GM12878 (cell line): ENCODE measurements at regions not wholly inside any gene's neighbourhood (a gene's known extent, or its start where the extent isn't known, plus 50 kb on each side); places are given as distances from the start of the nearest gene placed in this dataset.

ENCODE experiments used
- ATAC-seq: fragments of 200-7000 bp; cut with Tn5 transposase; 3 replicates; pipeline ENCODE4 v1.9.1; 2020; ENCODE audit warnings: mild to moderate bottlenecking, moderate library complexity
- BruUV-seq: library from RNA; stranded (reverse); fragments of 400-500 nt; replicated peaks from 2 replicates; lab custom pipeline; 2021; lab: Mats Ljungman, UMichigan
- CTCF ChIA-PET: fragments of 300-600 bp; sonication (Branson Sonifier 250); formaldehyde crosslinking; extraction: SDS; loops from one replicate; lab custom pipeline; 2021; ENCODE audit warnings: inconsistent platforms; lab: Yijun Ruan, JAX
- POLR2A ChIA-PET: fragments of 350-600 bp; formaldehyde crosslinking; extraction: SDS; loops from one replicate; lab custom pipeline; 2021; ENCODE audit warnings: inconsistent platforms; lab: Charles Lee
- RAD21 ChIA-PET: fragments of 300-600 bp; sonication (Branson Sonifier 250); formaldehyde crosslinking; loops from one replicate; lab custom pipeline; 2023; ENCODE audit warnings: antibody characterized with exemption; ENCODE audit not compliant: unreplicated experiment; lab: Charles Lee
- SMC1A ChIA-PET: fragments of 300-600 bp; sonication (Branson Sonifier 250); formaldehyde crosslinking; loops from one replicate; lab custom pipeline; 2023; ENCODE audit not compliant: unreplicated experiment, uncharacterized antibody; lab: Charles Lee
- DNase-seq: peaks from one replicate; pipeline ENCODE4 v3.0.0-alpha.2; 2011; ENCODE audit warnings: low read depth, low spot score
- FAIRE-seq: peaks from 3 replicates; lab custom pipeline; 2011; peaks lifted over from hg19 to GRCh38; lab: Jason Lieb, UNC
- H2AFZ ChIP-seq: 2 replicates; pipeline ENCODE4 v1.6.0; 2011; ENCODE audit warnings: low read depth, low read length, control low read depth; ENCODE audit not compliant: control insufficient read depth
- H3K27ac ChIP-seq: 2 replicates; pipeline ENCODE4 v1.5.1; 2011; ENCODE audit warnings: control low read depth; ENCODE audit not compliant: control insufficient read depth, insufficient read depth
- H3K27me3 ChIP-seq, 2 experiments: replicated peaks in 1 of 2; 2 replicates each; pipeline versions ENCODE4 v1.6.0 to v1.6.1; 2011; ENCODE audit warnings: low read length in 1 of 2; ENCODE audit not compliant: control insufficient read depth in 2 of 2, insufficient read depth in 2 of 2
- H3K36me3 ChIP-seq, 2 experiments: 2 replicates each; pipeline ENCODE4 v1.5.1; 2011; ENCODE audit warnings: low read length in 1 of 2; ENCODE audit not compliant: control insufficient read depth in 2 of 2, insufficient read depth in 2 of 2
- H3K4me1 ChIP-seq: 2 replicates; pipeline ENCODE4 v1.6.1; 2011; ENCODE audit warnings: mild to moderate bottlenecking, low read length, moderate library complexity, mixed read lengths; ENCODE audit not compliant: control insufficient read depth, insufficient read depth
- H3K4me2 ChIP-seq: 2 replicates; pipeline ENCODE4 v1.6.0; 2011; ENCODE audit warnings: control low read depth; ENCODE audit not compliant: control insufficient read depth, insufficient read depth
- H3K4me3 ChIP-seq: fragments of 200-600 bp; sonication (generic); 2 replicates; pipeline ENCODE4 v1.5.1; 2016
- H3K79me2 ChIP-seq: 2 replicates; pipeline ENCODE4 v1.6.0; 2011; ENCODE audit warnings: low read length; ENCODE audit not compliant: control insufficient read depth, insufficient read depth
- H3K9ac ChIP-seq: 2 replicates; pipeline ENCODE4 v1.8.0; 2011; ENCODE audit warnings: low read length, control low read depth, mixed read lengths; ENCODE audit not compliant: control insufficient read depth, insufficient read depth
- H3K9me3 ChIP-seq: replicated peaks from 3 replicates; pipeline ENCODE4 v1.5.1; 2011; ENCODE audit warnings: mild to moderate bottlenecking, low read length; ENCODE audit not compliant: control insufficient read depth, insufficient read depth
- H4K20me1 ChIP-seq: 2 replicates; pipeline ENCODE4 v1.6.0; 2011; ENCODE audit not compliant: control insufficient read depth, insufficient read depth
- E2F4 ChIP-seq: IDR thresholded peaks from 2 replicates; pipeline ENCODE4 v1.6.1; 2012; ENCODE audit warnings: low read depth, low read length, improper control_type of control experiment
- KAT2A ChIP-seq: conservative IDR thresholded peaks from 2 replicates; pipeline ENCODE4 v1.6.1; 2011; ENCODE audit warnings: low read depth, low read length; ENCODE audit not compliant: control insufficient read depth
- NKRF ChIP-seq: fragments of 450-650 bp; conservative IDR thresholded peaks from 2 replicates; pipeline ENCODE4 v1.6.1; 2017; ENCODE audit warnings: mild to moderate bottlenecking, moderate library complexity
- SMAD5 ChIP-seq: IDR thresholded peaks from 2 replicates; pipeline ENCODE4 v1.6.1; 2016; ENCODE audit warnings: antibody characterized with exemption, low read depth
- TCF12 ChIP-seq: IDR thresholded peaks from 2 replicates; pipeline ENCODE4 v1.6.1; 2011; ENCODE audit warnings: low read depth, mild to moderate bottlenecking, low read length
- WGBS: methylation state at CpG from one replicate; pipeline ENCODE4 v1.1.6; 2016; ENCODE audit warnings: low lambda C conversion rate; ENCODE audit not compliant: insufficient replicate concordance, insufficient coverage; ENCODE audit errors: missing lambda C conversion rate; 5-methylcytosine and 5-hydroxymethylcytosine counted together
- in situ Hi-C: fragments of 300-500 bp; cut with MboI; formaldehyde crosslinking; loops from 9 replicates; pipeline ENCODE4 v1.14.3; 2018; ENCODE audit warnings: mixed read lengths
- intact Hi-C: fragments of 100-400 bp; cut with micrococcal nuclease; formaldehyde crosslinking; loops from one replicate; pipeline ENCODE4 v1.14.2; 2022; ENCODE audit not compliant: unreplicated experiment
- TF ChIP-seq, protein P1 (sequence below): IDR thresholded peaks from 2 replicates; pipeline ENCODE4 v1.6.1; 2011; ENCODE audit warnings: borderline replicate concordance, low read depth, mild to moderate bottlenecking, moderate library complexity, low read length; ENCODE audit not compliant: insufficient read depth, poor library complexity, severe bottlenecking

- 30% methylated on average over 4 of the region's 4 CpGs for WGBS
- in situ Hi-C loops (no loop called here), intact Hi-C loops (no loop called here)
- SMC1A ChIA-PET, result no interaction called here
- no peak for FAIRE-seq
- BruUV-seq, result no TSS peak
- Histone ChIP-seq H3K27ac (no peak overlapping the region), H3K4me1 (no peaks in the 10 kb centered on the region), H4K20me1 (no peaks in the 10 kb centered on the region), H3K36me3 (no peaks in the 10 kb centered on the region), H2AFZ (no peak overlapping the region), H3K79me2 (no peaks in the 10 kb centered on the region), H3K4me3 (no peak overlapping the region), H3K9me3 (no peaks in the 10 kb centered on the region; the same call in 2 of the 3 replicates), H3K9ac (no peak overlapping the region), H3K27me3 (no peaks in the 10 kb centered on the region; a peak in 1 of 4 replicates), H3K4me2 (no peak overlapping the region)
- RAD21 ChIA-PET, result no interaction called here
- POLR2A ChIA-PET, result no interaction called here
- DNase-seq, result no peak
- CTCF ChIA-PET, result no interaction called here
- no peak for TF ChIP-seq TCF12
- no peak for TF ChIP-seq KAT2A
- TF ChIP-seq NKRF, result no peak
- TF ChIP-seq E2F4, result no peak
- no peak for TF ChIP-seq SMAD5
- TF ChIP-seq, protein P1, sequence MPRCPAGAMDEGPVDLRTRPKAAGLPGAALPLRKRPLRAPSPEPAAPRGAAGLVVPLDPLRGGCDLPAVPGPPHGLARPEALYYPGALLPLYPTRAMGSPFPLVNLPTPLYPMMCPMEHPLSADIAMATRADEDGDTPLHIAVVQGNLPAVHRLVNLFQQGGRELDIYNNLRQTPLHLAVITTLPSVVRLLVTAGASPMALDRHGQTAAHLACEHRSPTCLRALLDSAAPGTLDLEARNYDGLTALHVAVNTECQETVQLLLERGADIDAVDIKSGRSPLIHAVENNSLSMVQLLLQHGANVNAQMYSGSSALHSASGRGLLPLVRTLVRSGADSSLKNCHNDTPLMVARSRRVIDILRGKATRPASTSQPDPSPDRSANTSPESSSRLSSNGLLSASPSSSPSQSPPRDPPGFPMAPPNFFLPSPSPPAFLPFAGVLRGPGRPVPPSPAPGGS, result no peak
- no peak for ATAC-seq
These were observed 135.1 kb downstream of the MN1 start for GRCh38 chr22:27666272-27666997.
